IMR-90 (cell line): ENCODE measurements at regions not wholly inside any gene's neighbourhood (a gene's known extent, or its start where the extent isn't known, plus 50 kb on each side); places are given as distances from the start of the nearest gene placed in this dataset.

Source experiments
- ATAC-seq: fragments of 200-7000 bp; cut with Tn5 transposase; 2 replicates; pipeline ENCODE4 v1.9.1; 2020; ENCODE audit warnings: low read depth, mild to moderate bottlenecking, moderate library complexity
- BruUV-seq: library from RNA; stranded (reverse); fragments of 400-500 nt; replicated peaks from 2 replicates; lab custom pipeline; 2021; lab: Mats Ljungman, UMichigan
- CTCF ChIA-PET: fragments of 300-600 bp; formaldehyde crosslinking; extraction: SDS; loops from one replicate; lab custom pipeline; 2021; ENCODE audit warnings: antibody characterized with exemption; lab: Yijun Ruan, JAX
- POLR2A ChIA-PET: fragments of 300-600 bp; sonication (Branson Sonifier 250); formaldehyde crosslinking; loops from one replicate; lab custom pipeline; 2022; ENCODE audit warnings: antibody characterized with exemption; ENCODE audit not compliant: unreplicated experiment; lab: Charles Lee
- DNase-seq: peaks from one replicate; pipeline ENCODE4 v3.0.0; 2013
- H2AFZ ChIP-seq: replicated peaks from 2 replicates; pipeline ENCODE3; 2013; ENCODE audit warnings: low read length, mild to moderate bottlenecking; ENCODE audit not compliant: poor library complexity
- H2AK5ac ChIP-seq: 2 replicates; pipeline ENCODE4 v1.6.1; 2013; ENCODE audit warnings: low read depth, low read length, inconsistent platforms
- H2AK9ac ChIP-seq: replicated peaks from 2 replicates; pipeline ENCODE3; 2013; ENCODE audit warnings: mild to moderate bottlenecking, low read depth, low read length, moderate library complexity; ENCODE audit not compliant: poor library complexity
- H2BK120ac ChIP-seq: 2 replicates; pipeline ENCODE4 v1.6.1; 2013; ENCODE audit warnings: low read depth, low read length, inconsistent platforms
- H2BK15ac ChIP-seq: 3 replicates; pipeline ENCODE4 v1.6.1; 2013; ENCODE audit warnings: low read depth, low read length, inconsistent platforms
- H2BK20ac ChIP-seq: 2 replicates; pipeline ENCODE4 v1.6.1; 2013; ENCODE audit warnings: low read depth, mild to moderate bottlenecking, inconsistent platforms, low read length, moderate library complexity
- H2BK5ac ChIP-seq: 2 replicates; pipeline ENCODE4 v1.6.1; 2013; ENCODE audit warnings: mild to moderate bottlenecking, low read depth, low read length, inconsistent platforms; ENCODE audit not compliant: poor library complexity, severe bottlenecking
- H3K14ac ChIP-seq: replicated peaks from 2 replicates; pipeline ENCODE4 v1.6.1; 2013; ENCODE audit warnings: low read depth, low read length, inconsistent platforms
- H3K18ac ChIP-seq: 2 replicates; pipeline ENCODE4 v1.6.1; 2013; ENCODE audit warnings: low read depth, low read length, control low read depth
- H3K23ac ChIP-seq: 2 replicates; pipeline ENCODE4 v1.6.1; 2013; ENCODE audit warnings: low read depth, low read length, inconsistent platforms
- H3K27ac ChIP-seq: 2 replicates; pipeline ENCODE4 v1.5.1; 2013; ENCODE audit warnings: mild to moderate bottlenecking, control low read depth, low read length; ENCODE audit not compliant: insufficient read depth
- H3K27me3 ChIP-seq: 2 replicates; pipeline ENCODE4 v1.6.1; 2013; ENCODE audit warnings: low read length; ENCODE audit not compliant: control insufficient read depth, insufficient read depth
- H3K36me3 ChIP-seq: 2 replicates; pipeline ENCODE4 v1.6.1; 2013; ENCODE audit warnings: low read length, mixed read lengths; ENCODE audit not compliant: control insufficient read depth, insufficient read depth
- H3K4ac ChIP-seq: 2 replicates; pipeline ENCODE4 v1.6.1; 2013; ENCODE audit warnings: low read depth, low read length, inconsistent platforms
- H3K4me1 ChIP-seq: 2 replicates; pipeline ENCODE4 v1.6.1; 2013; ENCODE audit warnings: low read length, mixed read lengths; ENCODE audit not compliant: control insufficient read depth, insufficient read depth
- H3K4me2 ChIP-seq: 2 replicates; pipeline ENCODE4 v1.6.1; 2013; ENCODE audit warnings: low read depth, mild to moderate bottlenecking, control low read depth, low read length, moderate library complexity
- H3K4me3 ChIP-seq: 2 replicates; pipeline ENCODE4 v1.5.1; 2013; ENCODE audit warnings: low read depth, mild to moderate bottlenecking, control low read depth, low read length, moderate library complexity; ENCODE audit not compliant: insufficient read depth
- H3K56ac ChIP-seq: 2 replicates; pipeline ENCODE4 v1.6.1; 2013; ENCODE audit warnings: low read length, inconsistent platforms; ENCODE audit not compliant: insufficient read depth; ENCODE audit errors: extremely low read depth
- H3K79me1 ChIP-seq, 2 experiments: 2 replicates each; pipeline ENCODE4 v1.6.1; 2013; ENCODE audit warnings: low read length in 2 of 2, inconsistent platforms in 1 of 2, low read depth in 1 of 2
- H3K9ac ChIP-seq: 2 replicates; pipeline ENCODE4 v1.6.1; 2013; ENCODE audit warnings: low read depth, low read length, control low read depth
- H3K9me1 ChIP-seq: 2 replicates; pipeline ENCODE4 v1.6.1; 2013; ENCODE audit warnings: low read length, inconsistent platforms; ENCODE audit not compliant: insufficient read depth
- H3K9me3 ChIP-seq: 2 replicates; pipeline ENCODE4 v1.6.1; 2013; ENCODE audit warnings: low read length; ENCODE audit not compliant: control insufficient read depth, insufficient read depth
- H4K20me1 ChIP-seq: 2 replicates; pipeline ENCODE4 v1.6.1; 2013; ENCODE audit warnings: low read length, inconsistent platforms; ENCODE audit not compliant: insufficient read depth
- H4K5ac ChIP-seq: 2 replicates; pipeline ENCODE4 v1.6.1; 2013; ENCODE audit warnings: mild to moderate bottlenecking, low read depth, low read length, control low read depth
- H4K8ac ChIP-seq, 2 experiments: 2 replicates each; pipeline ENCODE4 v1.6.1; 2013; ENCODE audit warnings: low read depth in 2 of 2, low read length in 2 of 2, control low read depth in 1 of 2, inconsistent platforms in 1 of 2
- H4K91ac ChIP-seq: 2 replicates; pipeline ENCODE4 v1.6.1; 2013; ENCODE audit warnings: low read depth, low read length, inconsistent platforms; ENCODE audit not compliant: insufficient read depth
- BHLHE40 ChIP-seq: fragments of 150-350 bp; IDR thresholded peaks from 2 replicates; pipeline ENCODE4 v1.6.1; 2016; ENCODE audit warnings: mild to moderate bottlenecking, low read depth, low read length
- CHD1 ChIP-seq: IDR thresholded peaks from 2 replicates; pipeline ENCODE4 v1.6.1; 2012; ENCODE audit warnings: low read depth, low read length, improper control_type of control experiment
- FOS ChIP-seq: fragments of 150-350 bp; IDR thresholded peaks from 2 replicates; pipeline ENCODE4 v1.6.1; 2016; ENCODE audit warnings: low read depth, low read length
- MAFK ChIP-seq: IDR thresholded peaks from 2 replicates; pipeline ENCODE4 v1.6.1; 2012; ENCODE audit warnings: low read depth, low read length, improper control_type of control experiment
- MAZ ChIP-seq: IDR thresholded peaks from 2 replicates; pipeline ENCODE4 v1.6.1; 2012; ENCODE audit warnings: low read depth, mild to moderate bottlenecking, low read length, improper control_type of control experiment, moderate library complexity, borderline replicate concordance
- NFE2L2 ChIP-seq: fragments of 150-350 bp; IDR thresholded peaks from 2 replicates; pipeline ENCODE4 v1.6.1; 2016; ENCODE audit warnings: low read depth, mild to moderate bottlenecking, low read length
- dilution Hi-C: fragments of 300-500 bp; cut with HindIII; formaldehyde crosslinking; loops from one replicate; pipeline ENCODE4 v1.14.3; 2018; ENCODE audit warnings: low sequenced_read_pairs; ENCODE audit not compliant: unreplicated experiment
- in situ Hi-C: fragments of 300-500 bp; cut with MboI; formaldehyde crosslinking; loops from 3 replicates; pipeline ENCODE4 v1.14.3; 2019; ENCODE audit warnings: low sequenced_read_pairs, inconsistent platforms, mixed read lengths
- intact Hi-C: fragments of 100-400 bp; cut with micrococcal nuclease; formaldehyde crosslinking; loops from 2 replicates; pipeline ENCODE4 v1.10.0; 2022
- TF ChIP-seq, protein P1 (sequence below): conservative IDR thresholded peaks from 2 replicates; pipeline ENCODE4 v1.5.1; 2012; ENCODE audit warnings: mild to moderate bottlenecking, low read depth, low read length, improper control_type of control experiment
- TF ChIP-seq, protein P2 (sequence below): fragments of 150-350 bp; IDR thresholded peaks from 2 replicates; pipeline ENCODE4 v1.6.1; 2017; ENCODE audit warnings: mild to moderate bottlenecking, antibody characterized with exemption, low read length, low read depth

DNA sequence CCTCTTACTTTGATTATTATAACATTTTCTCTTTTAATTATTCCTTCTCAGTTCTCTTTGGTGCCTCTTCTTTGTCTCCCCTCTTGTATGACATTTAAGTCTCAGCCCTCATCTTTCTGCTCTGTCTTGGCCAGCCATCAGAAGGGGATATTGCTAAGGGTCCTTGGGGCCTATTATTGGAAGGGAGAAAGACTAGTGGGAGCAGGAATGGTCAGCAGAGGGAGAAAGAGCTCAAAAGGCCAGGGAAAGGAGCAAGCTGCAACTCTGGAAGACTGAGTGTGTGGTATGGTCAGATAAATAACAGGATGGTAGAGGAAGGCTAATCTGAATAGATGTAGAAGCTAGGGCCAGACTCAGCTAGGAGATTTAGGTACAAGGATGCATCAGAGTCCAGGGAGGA is 336.9 kb downstream of the TDRD3 start:
- Histone ChIP-seq H2AK9ac (no peak overlapping the region), H3K27ac (no peak overlapping the region), H2BK5ac (no peak overlapping the region), H2AK5ac (no peak overlapping the region), H3K56ac (no peak overlapping the region), H3K18ac (no peak overlapping the region), H4K5ac (no peak overlapping the region), H2BK120ac (no peak overlapping the region), H3K14ac (no peak overlapping the region), H2AFZ (no peak overlapping the region), H3K36me3 (no peaks in the 10 kb centered on the region), H3K27me3 (no peaks in the 10 kb centered on the region), H3K4me2 (no peak overlapping the region), H4K20me1 (no peaks in the 10 kb centered on the region), H3K79me1 (no peaks in the 10 kb centered on the region), H2BK20ac (no peak overlapping the region), H3K23ac (no peak overlapping the region), H3K9ac (no peak overlapping the region), H4K91ac (no peak overlapping the region), H3K9me3 (peaks cover 3% of the 10 kb centered on the region; the same call in 1 of the 2 replicates), H3K4me3 (no peak overlapping the region), H4K8ac (no peak overlapping the region), H3K4ac (no peak overlapping the region), H3K9me1 (no peaks in the 10 kb centered on the region), H3K4me1 (no peaks in the 10 kb centered on the region), H2BK15ac (no peak overlapping the region)
- POLR2A ChIA-PET: no interaction called here
- no peak for TF ChIP-seq MAZ
- TF ChIP-seq FOS: no peak
- TF ChIP-seq CHD1: no peak
- TF ChIP-seq BHLHE40: no peak
- TF ChIP-seq, protein P1, sequence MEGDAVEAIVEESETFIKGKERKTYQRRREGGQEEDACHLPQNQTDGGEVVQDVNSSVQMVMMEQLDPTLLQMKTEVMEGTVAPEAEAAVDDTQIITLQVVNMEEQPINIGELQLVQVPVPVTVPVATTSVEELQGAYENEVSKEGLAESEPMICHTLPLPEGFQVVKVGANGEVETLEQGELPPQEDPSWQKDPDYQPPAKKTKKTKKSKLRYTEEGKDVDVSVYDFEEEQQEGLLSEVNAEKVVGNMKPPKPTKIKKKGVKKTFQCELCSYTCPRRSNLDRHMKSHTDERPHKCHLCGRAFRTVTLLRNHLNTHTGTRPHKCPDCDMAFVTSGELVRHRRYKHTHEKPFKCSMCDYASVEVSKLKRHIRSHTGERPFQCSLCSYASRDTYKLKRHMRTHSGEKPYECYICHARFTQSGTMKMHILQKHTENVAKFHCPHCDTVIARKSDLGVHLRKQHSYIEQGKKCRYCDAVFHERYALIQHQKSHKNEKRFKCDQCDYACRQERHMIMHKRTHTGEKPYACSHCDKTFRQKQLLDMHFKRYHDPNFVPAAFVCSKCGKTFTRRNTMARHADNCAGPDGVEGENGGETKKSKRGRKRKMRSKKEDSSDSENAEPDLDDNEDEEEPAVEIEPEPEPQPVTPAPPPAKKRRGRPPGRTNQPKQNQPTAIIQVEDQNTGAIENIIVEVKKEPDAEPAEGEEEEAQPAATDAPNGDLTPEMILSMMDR: no peak
- no peak for TF ChIP-seq MAFK
- TF ChIP-seq NFE2L2: no peak
- TF ChIP-seq, protein P2, sequence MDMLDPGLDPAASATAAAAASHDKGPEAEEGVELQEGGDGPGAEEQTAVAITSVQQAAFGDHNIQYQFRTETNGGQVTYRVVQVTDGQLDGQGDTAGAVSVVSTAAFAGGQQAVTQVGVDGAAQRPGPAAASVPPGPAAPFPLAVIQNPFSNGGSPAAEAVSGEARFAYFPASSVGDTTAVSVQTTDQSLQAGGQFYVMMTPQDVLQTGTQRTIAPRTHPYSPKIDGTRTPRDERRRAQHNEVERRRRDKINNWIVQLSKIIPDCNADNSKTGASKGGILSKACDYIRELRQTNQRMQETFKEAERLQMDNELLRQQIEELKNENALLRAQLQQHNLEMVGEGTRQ: no peak
- intact Hi-C loops: no loop called here
- in situ Hi-C loops: no loop called here
- dilution Hi-C loops: no loop called here
- CTCF ChIA-PET: no interaction called here
- ATAC-seq: no peak
- BruUV-seq: no TSS peak
- no peak for DNase-seq
